ENCODE measurements at regions not wholly inside any gene's neighbourhood (a gene's known extent, or its start where the extent isn't known, plus 50 kb on each side); places are given as distances from the start of the nearest gene placed in this dataset.

DNA sequence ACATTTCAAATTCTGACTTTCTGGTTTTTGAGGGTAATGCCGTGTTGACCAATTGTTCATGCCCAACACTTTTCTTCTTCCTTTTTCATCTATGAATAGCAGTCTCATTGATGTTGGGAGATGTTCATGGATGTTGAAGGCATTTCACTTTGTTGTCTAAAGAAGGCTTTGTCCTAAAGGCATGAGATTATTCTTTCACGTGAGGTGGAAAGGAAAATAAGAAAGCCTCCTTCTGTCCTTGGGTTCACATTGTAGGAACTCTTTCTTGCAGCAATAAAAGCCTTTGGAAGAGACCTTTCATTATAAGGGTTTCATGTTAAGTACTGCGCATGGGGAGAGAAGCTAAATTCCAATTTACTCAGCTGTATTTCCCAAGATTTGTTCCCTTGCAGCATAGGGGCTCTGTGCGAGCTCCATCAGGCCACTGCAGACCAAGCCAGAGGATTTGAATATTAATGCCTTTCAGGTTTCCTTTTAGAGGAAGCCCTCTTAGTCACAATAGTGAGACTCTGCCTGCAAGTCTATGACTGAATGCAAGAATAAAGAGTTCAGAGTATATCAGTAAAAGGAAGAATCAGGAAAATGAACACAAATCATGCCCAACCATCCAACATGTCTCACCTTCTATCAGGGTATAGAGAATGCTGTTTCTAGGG, 274.6 kb downstream of the TMEM38B start:
- H3K4me3 Mint-ChIP-seq, result no peak overlapping the region
- no peaks in the 10 kb centered on the region for H3K9me3 ChIP-seq
- DNase-seq, result no peak
- no peaks in the 10 kb centered on the region for H3K9me3 Mint-ChIP-seq
- ATAC-seq (replicated peaks in 1 of 4), result no peak
- H3K36me3 ChIP-seq (ENCODE audit: control insufficient read depth in 2 of 2, extremely low read depth in 1 of 2, insufficient read depth in 1 of 2, low read length in 1 of 2), result no peaks in the 10 kb centered on the region
- ChIA-PET POLR2A (no interaction called here), CTCF (no interaction called here)
- H3K36me3 Mint-ChIP-seq, result no peaks in the 10 kb centered on the region
- H3K27ac ChIP-seq (ENCODE audit: low read length), result no peak overlapping the region
- no peaks in the 10 kb centered on the region for H3K4me1 ChIP-seq (ENCODE audit: control insufficient read depth in 1 of 2, extremely low read depth in 1 of 2, insufficient read depth in 2 of 2, low read length in 2 of 2)
- H3K27me3 ChIP-seq (replicated peaks in 1 of 2; ENCODE audit: control insufficient read depth in 2 of 2, extremely low read depth in 1 of 2, insufficient read depth in 2 of 2, low read length in 1 of 2), result no peaks in the 10 kb centered on the region
- no peak overlapping the region for H3K4me3 ChIP-seq (ENCODE audit: control insufficient read depth in 1 of 2, extremely low read depth in 1 of 2, low read length in 1 of 2)
- H3K4me1 Mint-ChIP-seq, result no peaks in the 10 kb centered on the region
- no peak overlapping the region for H3K27ac Mint-ChIP-seq
- H3K27me3 Mint-ChIP-seq, result no peaks in the 10 kb centered on the region
- WGBS (ENCODE audit: insufficient coverage), result 90% methylated on average over 2 of the region's 4 CpGs

DNA sequence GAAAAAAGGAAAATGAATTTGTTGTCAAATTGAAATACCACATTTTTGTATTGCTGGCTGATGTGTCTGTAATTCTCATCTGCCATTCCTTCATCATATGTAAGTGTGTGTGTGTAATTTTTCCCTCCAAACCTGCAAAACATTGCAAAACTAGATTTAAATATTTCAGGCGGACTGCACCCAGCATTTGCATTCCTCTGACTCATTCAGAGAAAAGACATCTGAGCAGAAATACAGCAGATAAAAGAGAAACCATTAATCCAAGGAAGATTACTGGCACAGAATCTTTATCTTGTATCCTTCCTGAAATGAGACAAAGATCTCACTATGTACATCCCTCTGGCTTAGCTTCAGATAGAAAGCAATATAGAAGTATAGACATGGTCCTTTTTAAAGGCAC, 275.3 kb downstream of the TMEM38B start:
- Histone ChIP-seq H3K9me3 (no peaks in the 10 kb centered on the region), H3K27ac (ENCODE audit: low read length) (no peak overlapping the region), H3K4me1 (ENCODE audit: control insufficient read depth in 1 of 2, extremely low read depth in 1 of 2, insufficient read depth in 2 of 2, low read length in 2 of 2) (no peaks in the 10 kb centered on the region), H3K36me3 (ENCODE audit: control insufficient read depth in 2 of 2, extremely low read depth in 1 of 2, insufficient read depth in 1 of 2, low read length in 1 of 2) (no peaks in the 10 kb centered on the region), H3K27me3 (replicated peaks in 1 of 2; ENCODE audit: control insufficient read depth in 2 of 2, extremely low read depth in 1 of 2, insufficient read depth in 2 of 2, low read length in 1 of 2) (no peaks in the 10 kb centered on the region), H3K4me3 (ENCODE audit: control insufficient read depth in 1 of 2, extremely low read depth in 1 of 2, low read length in 1 of 2) (no peak overlapping the region)
- ChIA-PET POLR2A (no interaction called here), CTCF (no interaction called here)
- WGBS (ENCODE audit: insufficient coverage), result no CpG with 5 or more reads among the region's 1 CpG
- Mint-ChIP-seq H3K9me3 (no peaks in the 10 kb centered on the region), H3K4me1 (no peaks in the 10 kb centered on the region), H3K4me3 (no peak overlapping the region), H3K27me3 (no peaks in the 10 kb centered on the region), H3K36me3 (no peaks in the 10 kb centered on the region), H3K27ac (no peak overlapping the region)
- no peak for DNase-seq
- ATAC-seq (replicated peaks in 1 of 4), result no peak

DNA sequence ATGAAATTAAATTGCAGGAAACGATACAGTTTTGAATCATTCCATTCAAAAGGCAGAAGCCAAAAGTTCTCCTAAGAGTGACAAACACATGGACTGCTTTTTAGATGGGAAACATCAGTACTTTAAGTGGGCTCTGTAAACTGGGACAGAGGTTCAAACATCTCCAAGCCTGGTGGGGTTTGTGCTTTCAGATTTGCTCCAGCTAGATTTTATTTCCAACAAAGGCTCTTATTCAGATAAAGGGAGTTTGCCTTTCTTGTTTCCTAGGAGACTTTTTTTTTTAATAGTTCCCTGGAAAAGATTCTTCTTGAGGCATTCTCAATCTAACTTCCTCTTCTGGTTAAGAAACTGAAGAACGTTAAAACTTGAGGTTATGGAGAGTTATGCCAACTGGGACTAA, 277.6 kb downstream of the TMEM38B start:
- no CpG with 5 or more reads among the region's 2 CpGs for WGBS (ENCODE audit: insufficient coverage)

DNA sequence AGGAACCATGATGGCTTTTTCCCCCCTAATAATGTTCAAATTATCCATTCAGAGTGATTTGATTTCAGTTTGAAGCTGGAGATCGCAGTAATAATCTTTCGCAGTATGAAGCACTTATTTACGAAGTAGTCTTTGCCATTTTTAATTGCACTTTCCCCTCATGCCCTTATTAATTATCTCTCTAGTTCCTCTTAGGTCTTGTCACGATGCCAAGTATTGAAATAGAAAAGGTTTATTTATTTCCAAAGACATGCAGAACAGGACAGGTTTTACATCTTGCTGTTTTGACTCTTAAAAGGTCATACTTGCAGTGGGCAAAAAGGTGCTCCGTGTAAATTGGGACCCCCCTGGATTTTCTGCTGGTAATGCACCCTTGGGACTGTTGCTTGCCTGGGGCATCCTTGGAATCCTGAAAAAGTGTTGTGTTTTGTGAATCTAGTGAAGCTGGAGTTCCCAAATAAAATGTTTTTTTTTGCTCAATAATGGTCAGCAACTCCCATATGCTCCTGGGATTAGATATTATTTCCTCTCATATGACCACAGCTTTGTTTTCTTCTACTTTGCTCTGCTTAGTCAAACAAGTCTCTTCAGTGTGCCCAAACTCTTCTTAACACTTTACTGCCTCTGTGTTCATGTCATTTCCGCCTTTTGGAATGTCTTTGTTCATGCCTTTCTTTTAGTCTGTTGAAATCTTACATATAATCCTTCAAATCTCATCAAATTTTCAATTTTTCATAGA, 278.3 kb downstream of the TMEM38B start:
- H3K36me3 Mint-ChIP-seq, result no peaks in the 10 kb centered on the region
- H3K27ac Mint-ChIP-seq, result no peak overlapping the region
- ATAC-seq (replicated peaks in 1 of 4) (no peak), DNase-seq (no peak)
- no peaks in the 10 kb centered on the region for H3K27me3 Mint-ChIP-seq
- no peaks in the 10 kb centered on the region for H3K9me3 Mint-ChIP-seq
- H3K4me3 Mint-ChIP-seq, result no peak overlapping the region
- Histone ChIP-seq H3K27ac (ENCODE audit: low read length) (no peak overlapping the region), H3K9me3 (no peaks in the 10 kb centered on the region), H3K36me3 (ENCODE audit: control insufficient read depth in 2 of 2, extremely low read depth in 1 of 2, insufficient read depth in 1 of 2, low read length in 1 of 2) (no peaks in the 10 kb centered on the region), H3K4me3 (ENCODE audit: control insufficient read depth in 1 of 2, extremely low read depth in 1 of 2, low read length in 1 of 2) (no peak overlapping the region), H3K4me1 (ENCODE audit: control insufficient read depth in 1 of 2, extremely low read depth in 1 of 2, insufficient read depth in 2 of 2, low read length in 2 of 2) (no peaks in the 10 kb centered on the region), H3K27me3 (replicated peaks in 1 of 2; ENCODE audit: control insufficient read depth in 2 of 2, extremely low read depth in 1 of 2, insufficient read depth in 2 of 2, low read length in 1 of 2) (no peaks in the 10 kb centered on the region)
- CTCF ChIA-PET, result no interaction called here
- POLR2A ChIA-PET, result interaction anchor here in 1 of 2 donors (0.6 kb wide), 1 partner anchor 61 kb away, joined by 3 read pairs; no protein-coding TSS in a partner anchor
- no peaks in the 10 kb centered on the region for H3K4me1 Mint-ChIP-seq
- 58% methylated on average over 1 of the region's 6 CpGs for WGBS (ENCODE audit: insufficient coverage)

More for the DNA sequence above, 277.6 kb downstream of the TMEM38B start:
- Mint-ChIP-seq H3K9me3 (no peaks in the 10 kb centered on the region), H3K4me1 (no peaks in the 10 kb centered on the region), H3K4me3 (no peak overlapping the region), H3K27ac (no peak overlapping the region), H3K36me3 (no peaks in the 10 kb centered on the region), H3K27me3 (no peaks in the 10 kb centered on the region)
- no peaks in the 10 kb centered on the region for H3K27me3 ChIP-seq (replicated peaks in 1 of 2; ENCODE audit: control insufficient read depth in 2 of 2, extremely low read depth in 1 of 2, insufficient read depth in 2 of 2, low read length in 1 of 2)
- no peaks in the 10 kb centered on the region for H3K36me3 ChIP-seq (ENCODE audit: control insufficient read depth in 2 of 2, extremely low read depth in 1 of 2, insufficient read depth in 1 of 2, low read length in 1 of 2)
- no peaks in the 10 kb centered on the region for H3K4me1 ChIP-seq (ENCODE audit: control insufficient read depth in 1 of 2, extremely low read depth in 1 of 2, insufficient read depth in 2 of 2, low read length in 2 of 2)
- no peak overlapping the region for H3K4me3 ChIP-seq (ENCODE audit: control insufficient read depth in 1 of 2, extremely low read depth in 1 of 2, low read length in 1 of 2)
- ATAC-seq (replicated peaks in 1 of 4) (no peak), DNase-seq (no peak)
- no peaks in the 10 kb centered on the region for H3K9me3 ChIP-seq
- no peak overlapping the region for H3K27ac ChIP-seq (ENCODE audit: low read length)
- POLR2A ChIA-PET, result no interaction called here
- CTCF ChIA-PET, result no interaction called here

DNA sequence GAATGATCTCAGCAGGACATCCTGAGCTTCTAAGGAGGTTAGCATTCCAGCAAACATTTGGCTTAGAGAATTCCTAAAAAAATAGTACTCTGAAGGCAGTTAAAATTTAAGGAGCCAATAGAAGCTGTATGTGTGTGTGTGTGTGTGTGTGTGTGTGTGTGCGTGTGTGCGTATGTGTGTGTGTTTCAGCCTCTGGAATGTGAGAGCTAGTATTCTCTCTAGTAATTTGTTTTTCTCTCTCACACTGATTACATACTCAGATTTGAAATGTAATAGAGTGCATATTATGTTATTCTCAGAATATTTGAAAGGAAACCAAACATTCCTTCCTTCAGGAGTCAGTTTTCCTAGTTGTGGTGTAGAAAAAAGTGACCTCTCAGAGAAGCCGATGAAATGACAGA, 279.6 kb downstream of the TMEM38B start:
- no peak for ATAC-seq (replicated peaks in 1 of 4)
- H3K27ac Mint-ChIP-seq, result no peak overlapping the region
- H3K4me3 ChIP-seq (ENCODE audit: control insufficient read depth in 1 of 2, extremely low read depth in 1 of 2, low read length in 1 of 2), result no peak overlapping the region
- H3K27me3 Mint-ChIP-seq, result no peaks in the 10 kb centered on the region
- ChIA-PET CTCF (interaction anchor here in 1 of 2 donors (0.6 kb wide), 1 partner anchor 290 kb away, joined by 3 read pairs; no protein-coding TSS in a partner anchor), POLR2A (no interaction called here)
- no peak overlapping the region for H3K27ac ChIP-seq (ENCODE audit: low read length)
- no peaks in the 10 kb centered on the region for H3K36me3 Mint-ChIP-seq
- H3K27me3 ChIP-seq (replicated peaks in 1 of 2; ENCODE audit: control insufficient read depth in 2 of 2, extremely low read depth in 1 of 2, insufficient read depth in 2 of 2, low read length in 1 of 2), result no peaks in the 10 kb centered on the region
- no peak overlapping the region for H3K4me3 Mint-ChIP-seq
- no peaks in the 10 kb centered on the region for H3K9me3 ChIP-seq
- no CpG with 5 or more reads among the region's 3 CpGs for WGBS (ENCODE audit: insufficient coverage)
- no peaks in the 10 kb centered on the region for H3K9me3 Mint-ChIP-seq
- DNase-seq, result no peak
- no peaks in the 10 kb centered on the region for H3K36me3 ChIP-seq (ENCODE audit: control insufficient read depth in 2 of 2, extremely low read depth in 1 of 2, insufficient read depth in 1 of 2, low read length in 1 of 2)
- no peaks in the 10 kb centered on the region for H3K4me1 ChIP-seq (ENCODE audit: control insufficient read depth in 1 of 2, extremely low read depth in 1 of 2, insufficient read depth in 2 of 2, low read length in 2 of 2)
- no peaks in the 10 kb centered on the region for H3K4me1 Mint-ChIP-seq

DNA sequence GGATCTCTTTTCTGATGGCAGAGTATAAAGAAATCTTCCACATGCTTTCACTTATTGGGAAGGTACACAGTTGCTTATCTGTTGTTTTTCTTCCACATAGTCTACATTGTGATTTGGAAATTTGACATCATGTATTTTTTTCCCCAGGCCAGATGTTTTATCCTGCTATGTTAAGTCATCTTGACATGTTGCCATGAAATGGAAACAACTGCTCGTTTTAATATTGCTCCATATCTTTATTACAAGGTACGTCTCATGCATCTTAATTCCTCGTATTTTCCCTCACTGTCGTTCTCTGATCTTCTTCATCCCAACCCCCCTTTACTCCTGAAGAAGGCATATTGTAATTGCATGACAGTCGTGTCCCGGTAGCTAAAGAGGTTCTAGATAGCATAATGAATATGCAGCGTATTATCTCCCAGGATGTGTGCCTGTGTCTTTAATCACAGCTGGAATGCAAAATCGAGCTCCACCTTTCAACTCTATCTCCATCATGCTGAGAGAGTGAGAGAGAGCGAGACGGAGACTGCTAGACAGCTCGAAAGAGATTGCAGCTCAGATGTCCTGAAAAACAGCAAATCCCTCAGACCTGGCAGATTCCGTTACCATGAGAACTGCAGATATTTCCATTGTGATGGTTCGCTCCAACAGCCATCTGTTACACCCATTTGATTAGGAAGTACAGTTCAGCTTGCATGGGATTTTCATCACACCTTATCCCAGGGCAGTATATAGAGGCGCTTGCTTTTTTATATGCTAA, 281.7 kb downstream of the TMEM38B start:
- ChIA-PET POLR2A (no interaction called here), CTCF (no interaction called here)
- ATAC-seq (replicated peaks in 1 of 4) (no peak), DNase-seq (no peak)
- Mint-ChIP-seq H3K27me3 (no peaks in the 10 kb centered on the region), H3K36me3 (no peaks in the 10 kb centered on the region), H3K4me3 (no peak overlapping the region), H3K27ac (no peak overlapping the region), H3K9me3 (no peaks in the 10 kb centered on the region), H3K4me1 (no peaks in the 10 kb centered on the region)
- Histone ChIP-seq H3K27ac (ENCODE audit: low read length) (no peak overlapping the region), H3K4me3 (ENCODE audit: control insufficient read depth in 1 of 2, extremely low read depth in 1 of 2, low read length in 1 of 2) (no peak overlapping the region), H3K36me3 (ENCODE audit: control insufficient read depth in 2 of 2, extremely low read depth in 1 of 2, insufficient read depth in 1 of 2, low read length in 1 of 2) (no peaks in the 10 kb centered on the region), H3K27me3 (replicated peaks in 1 of 2; ENCODE audit: control insufficient read depth in 2 of 2, extremely low read depth in 1 of 2, insufficient read depth in 2 of 2, low read length in 1 of 2) (no peaks in the 10 kb centered on the region), H3K4me1 (ENCODE audit: control insufficient read depth in 1 of 2, extremely low read depth in 1 of 2, insufficient read depth in 2 of 2, low read length in 2 of 2) (no peaks in the 10 kb centered on the region), H3K9me3 (no peaks in the 10 kb centered on the region)
- WGBS (ENCODE audit: insufficient coverage), result 80% methylated on average over 8 of the region's 14 CpGs

Measured in T-cell (primary cell).